Uterus (tissue), 2 donors: ENCODE measurements at regions not wholly inside any gene's neighbourhood (a gene's known extent, or its start where the extent isn't known, plus 50 kb on each side); places are given as distances from the start of the nearest gene placed in this dataset.

Experiments
- POLR2A ChIP-seq, 2 donors: fragments of 450-650 bp; IDR thresholded peaks; one replicate each; pipeline ENCODE4 v1.6.1; 2016; ENCODE audit warnings: antibody characterized with exemption in 2 of 2, mild to moderate bottlenecking in 1 of 2, moderate library complexity in 1 of 2
- TF ChIP-seq, protein P1 (sequence below), 4 experiments: fragments of 200-600 bp in 2 of 4; fragments of 450-650 bp in 2 of 4; sonication (generic) in 2 of 4; IDR thresholded peaks; one replicate each; pipeline ENCODE4 v1.5.1; 2016 to 2019; ENCODE audit warnings: antibody characterized with exemption in 4 of 4, mild to moderate bottlenecking in 2 of 4, moderate library complexity in 1 of 4

- TF ChIP-seq, protein P1, sequence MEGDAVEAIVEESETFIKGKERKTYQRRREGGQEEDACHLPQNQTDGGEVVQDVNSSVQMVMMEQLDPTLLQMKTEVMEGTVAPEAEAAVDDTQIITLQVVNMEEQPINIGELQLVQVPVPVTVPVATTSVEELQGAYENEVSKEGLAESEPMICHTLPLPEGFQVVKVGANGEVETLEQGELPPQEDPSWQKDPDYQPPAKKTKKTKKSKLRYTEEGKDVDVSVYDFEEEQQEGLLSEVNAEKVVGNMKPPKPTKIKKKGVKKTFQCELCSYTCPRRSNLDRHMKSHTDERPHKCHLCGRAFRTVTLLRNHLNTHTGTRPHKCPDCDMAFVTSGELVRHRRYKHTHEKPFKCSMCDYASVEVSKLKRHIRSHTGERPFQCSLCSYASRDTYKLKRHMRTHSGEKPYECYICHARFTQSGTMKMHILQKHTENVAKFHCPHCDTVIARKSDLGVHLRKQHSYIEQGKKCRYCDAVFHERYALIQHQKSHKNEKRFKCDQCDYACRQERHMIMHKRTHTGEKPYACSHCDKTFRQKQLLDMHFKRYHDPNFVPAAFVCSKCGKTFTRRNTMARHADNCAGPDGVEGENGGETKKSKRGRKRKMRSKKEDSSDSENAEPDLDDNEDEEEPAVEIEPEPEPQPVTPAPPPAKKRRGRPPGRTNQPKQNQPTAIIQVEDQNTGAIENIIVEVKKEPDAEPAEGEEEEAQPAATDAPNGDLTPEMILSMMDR (IDR thresholded peaks at IDR 0.05), result no peak
- no peak for TF ChIP-seq POLR2A (IDR thresholded peaks at IDR 0.05)
Measured at GRCh38 chr4:124179506-124180186, 532.9 kb downstream of the ANKRD50 start.
